ENCODE measurements at regions not wholly inside any gene's neighbourhood (a gene's known extent, or its start where the extent isn't known, plus 50 kb on each side); places are given as distances from the start of the nearest gene placed in this dataset.

DNA sequence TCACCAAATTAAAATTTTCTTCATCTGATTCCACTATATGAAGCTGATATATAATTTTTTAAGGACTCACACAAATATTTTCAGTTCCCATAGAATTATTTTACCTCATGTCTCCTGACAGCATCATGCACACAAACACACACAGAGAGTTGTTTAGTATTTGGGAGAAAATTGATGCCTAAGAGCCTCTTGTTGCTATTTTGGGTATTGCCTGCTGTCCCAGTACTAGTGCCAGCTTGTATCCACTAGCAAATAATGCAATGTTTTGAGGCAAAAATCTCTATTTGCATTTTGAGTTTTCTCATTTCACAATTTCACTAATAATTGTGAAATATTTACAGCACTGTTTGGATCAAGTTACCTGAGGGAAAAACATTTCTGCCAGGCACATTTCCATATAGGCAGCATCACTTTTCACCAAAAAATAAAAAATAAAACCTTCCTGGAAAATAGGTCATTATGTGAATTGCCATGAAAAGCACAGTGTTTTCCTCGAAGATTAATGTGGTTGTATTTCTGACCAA lies 328.2 kb downstream of the KCNJ3 start:
- Mint-ChIP-seq H3K4me3 (no peak overlapping the region), H3K27ac (no peak overlapping the region), H3K4me1 (0 out of 4 replicates have a peak, but pooled peaks cover 0 to 3% of the 10 kb centered on the region in 2 experiments), H3K27me3 (ENCODE audit: low read depth) (no peaks in the 10 kb centered on the region), H3K36me3 (ENCODE audit: insufficient read depth in 1 of 3, low read depth in 3 of 3) (no peaks in the 10 kb centered on the region), H3K9me3 (no peaks in the 10 kb centered on the region)
- no peak overlapping the region for H2BK20ac ChIP-seq (ENCODE audit: low read depth, low read length, poor library complexity, severe bottlenecking)
- H4K91ac ChIP-seq (ENCODE audit: insufficient read length, low read depth, low read length), result no peak overlapping the region
- H3K23ac ChIP-seq (ENCODE audit: insufficient read length, low read depth, low read length), result no peak overlapping the region
- no peak overlapping the region for H3K27ac ChIP-seq (ENCODE audit: insufficient read length, low read depth, low read length)
- no peaks in the 10 kb centered on the region for H3K9me3 ChIP-seq (ENCODE audit: control insufficient read depth, low read depth, low read length)
- H4K20me1 ChIP-seq (ENCODE audit: control insufficient read depth, insufficient read depth, insufficient read length), result no peaks in the 10 kb centered on the region
- no peak for DNase-seq
- H2AFZ ChIP-seq (ENCODE audit: low read length), result no peak overlapping the region
- no peak overlapping the region for H3T11ph ChIP-seq (ENCODE audit: low read length)
- H3K14ac ChIP-seq (ENCODE audit: insufficient read depth, low read length), result no peak overlapping the region
- no peak overlapping the region for H2BK120ac ChIP-seq (ENCODE audit: low read depth, low read length, poor library complexity, severe bottlenecking)
- H3K56ac ChIP-seq (ENCODE audit: insufficient read length, low read depth, low read length), result no peak overlapping the region
- H3K4me1 ChIP-seq (ENCODE audit: insufficient read depth, low read length), result no peaks in the 10 kb centered on the region
- H3K27me3 ChIP-seq (ENCODE audit: insufficient read depth, low read length), result no peaks in the 10 kb centered on the region
- H3K23me2 ChIP-seq (ENCODE audit: insufficient read length, low read depth, low read length, poor library complexity, severe bottlenecking), result no peaks in the 10 kb centered on the region
- no peak overlapping the region for H2AK5ac ChIP-seq (ENCODE audit: insufficient read length, low read length)
- no peak overlapping the region for H2BK15ac ChIP-seq (ENCODE audit: low read depth, low read length)
- no peak overlapping the region for H2BK5ac ChIP-seq (ENCODE audit: insufficient read length, low read length)
- TF ChIP-seq, protein P1, sequence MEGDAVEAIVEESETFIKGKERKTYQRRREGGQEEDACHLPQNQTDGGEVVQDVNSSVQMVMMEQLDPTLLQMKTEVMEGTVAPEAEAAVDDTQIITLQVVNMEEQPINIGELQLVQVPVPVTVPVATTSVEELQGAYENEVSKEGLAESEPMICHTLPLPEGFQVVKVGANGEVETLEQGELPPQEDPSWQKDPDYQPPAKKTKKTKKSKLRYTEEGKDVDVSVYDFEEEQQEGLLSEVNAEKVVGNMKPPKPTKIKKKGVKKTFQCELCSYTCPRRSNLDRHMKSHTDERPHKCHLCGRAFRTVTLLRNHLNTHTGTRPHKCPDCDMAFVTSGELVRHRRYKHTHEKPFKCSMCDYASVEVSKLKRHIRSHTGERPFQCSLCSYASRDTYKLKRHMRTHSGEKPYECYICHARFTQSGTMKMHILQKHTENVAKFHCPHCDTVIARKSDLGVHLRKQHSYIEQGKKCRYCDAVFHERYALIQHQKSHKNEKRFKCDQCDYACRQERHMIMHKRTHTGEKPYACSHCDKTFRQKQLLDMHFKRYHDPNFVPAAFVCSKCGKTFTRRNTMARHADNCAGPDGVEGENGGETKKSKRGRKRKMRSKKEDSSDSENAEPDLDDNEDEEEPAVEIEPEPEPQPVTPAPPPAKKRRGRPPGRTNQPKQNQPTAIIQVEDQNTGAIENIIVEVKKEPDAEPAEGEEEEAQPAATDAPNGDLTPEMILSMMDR (conservative IDR thresholded peaks at IDR 0.05), result no peak
- no peak overlapping the region for H3K9ac ChIP-seq (ENCODE audit: extremely low read depth, insufficient read length, low read length)
- no peak overlapping the region for H3K4ac ChIP-seq (ENCODE audit: low read depth, low read length)
- no peak overlapping the region for H3K18ac ChIP-seq (ENCODE audit: insufficient read length, low read depth, low read length)
- no peaks in the 10 kb centered on the region for H3K79me2 ChIP-seq (ENCODE audit: insufficient read depth, low read length)
- H2BK12ac ChIP-seq (ENCODE audit: insufficient read length, low read depth, low read length), result no peak overlapping the region
- no peak overlapping the region for H4K8ac ChIP-seq (replicated peaks; ENCODE audit: insufficient read length, low read depth, low read length)
- no CpG with 5 or more reads among the region's 1 CpG for WGBS (ENCODE audit: extremely low coverage, insufficient read length, low lambda C conversion rate)
- no peak overlapping the region for H3K4me2 ChIP-seq (ENCODE audit: insufficient read depth, insufficient read length, low read length)
- H3K79me1 ChIP-seq (ENCODE audit: insufficient read depth, low read depth, low read length, poor library complexity, severe bottlenecking), result no peaks in the 10 kb centered on the region
- H4K5ac ChIP-seq (ENCODE audit: insufficient read length, low read depth, low read length), result no peak overlapping the region

Measured in H9 (cell line).